Endothelial cell (in vitro differentiated cells): ENCODE measurements at regions not wholly inside any gene's neighbourhood (a gene's known extent, or its start where the extent isn't known, plus 50 kb on each side); places are given as distances from the start of the nearest gene placed in this dataset.

ENCODE experiments used
- DNase-seq: peaks from one replicate; pipeline ENCODE4 v3.0.0; 2021; ENCODE audit warnings: low spot score
- H3K27ac Mint-ChIP-seq: one replicate; pipeline ENCODE4 v1.8.0; 2021; ENCODE audit warnings: mixed read lengths, inconsistent platforms; ENCODE audit not compliant: unreplicated experiment
- H3K27me3 Mint-ChIP-seq: one replicate; pipeline ENCODE4 v1.8.0; 2021; ENCODE audit warnings: mild to moderate bottlenecking, moderate library complexity, mixed read lengths, inconsistent platforms; ENCODE audit not compliant: unreplicated experiment
- H3K36me3 Mint-ChIP-seq: one replicate; pipeline ENCODE4 v1.8.0; 2021; ENCODE audit warnings: mild to moderate bottlenecking, low read depth, mixed read lengths, inconsistent platforms; ENCODE audit not compliant: unreplicated experiment
- H3K4me1 Mint-ChIP-seq: one replicate; pipeline ENCODE4 v1.8.0; 2021; ENCODE audit warnings: mild to moderate bottlenecking, mixed read lengths, inconsistent platforms; ENCODE audit not compliant: unreplicated experiment
- H3K4me3 Mint-ChIP-seq: one replicate; pipeline ENCODE4 v1.8.0; 2021; ENCODE audit warnings: mild to moderate bottlenecking, mixed read lengths, inconsistent platforms; ENCODE audit not compliant: unreplicated experiment
- H3K9me3 Mint-ChIP-seq: one replicate; pipeline ENCODE4 v1.8.0; 2021; ENCODE audit warnings: mixed read lengths, inconsistent platforms; ENCODE audit not compliant: unreplicated experiment
- TF ChIP-seq, protein P1 (sequence below): fragments of 200-600 bp; sonication (generic); IDR thresholded peaks from one replicate; pipeline ENCODE4 v1.5.0; 2021; ENCODE audit warnings: antibody characterized with exemption; ENCODE audit not compliant: unreplicated experiment

DNA sequence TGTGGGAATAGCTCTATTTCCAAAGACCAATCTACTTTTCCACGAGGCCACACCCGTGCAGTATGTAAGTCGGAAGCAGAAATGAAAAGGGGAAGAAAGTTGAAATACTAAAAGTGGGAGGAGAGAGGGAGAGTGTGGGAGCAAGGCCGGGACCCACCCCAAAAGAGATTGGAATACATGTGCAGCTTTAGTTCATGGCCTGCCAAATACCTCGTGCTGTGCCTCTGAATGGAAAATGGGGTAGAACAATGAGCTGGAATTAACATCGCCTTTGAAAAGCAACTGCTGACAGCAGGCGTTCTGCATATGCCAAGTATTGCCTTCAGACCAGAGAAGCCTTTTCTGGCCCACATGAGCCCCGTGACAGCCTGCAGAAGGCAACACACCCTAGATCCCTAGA is 155.6 kb downstream of the CD83 start:
- no peaks in the 10 kb centered on the region for H3K4me1 Mint-ChIP-seq
- TF ChIP-seq, protein P1, sequence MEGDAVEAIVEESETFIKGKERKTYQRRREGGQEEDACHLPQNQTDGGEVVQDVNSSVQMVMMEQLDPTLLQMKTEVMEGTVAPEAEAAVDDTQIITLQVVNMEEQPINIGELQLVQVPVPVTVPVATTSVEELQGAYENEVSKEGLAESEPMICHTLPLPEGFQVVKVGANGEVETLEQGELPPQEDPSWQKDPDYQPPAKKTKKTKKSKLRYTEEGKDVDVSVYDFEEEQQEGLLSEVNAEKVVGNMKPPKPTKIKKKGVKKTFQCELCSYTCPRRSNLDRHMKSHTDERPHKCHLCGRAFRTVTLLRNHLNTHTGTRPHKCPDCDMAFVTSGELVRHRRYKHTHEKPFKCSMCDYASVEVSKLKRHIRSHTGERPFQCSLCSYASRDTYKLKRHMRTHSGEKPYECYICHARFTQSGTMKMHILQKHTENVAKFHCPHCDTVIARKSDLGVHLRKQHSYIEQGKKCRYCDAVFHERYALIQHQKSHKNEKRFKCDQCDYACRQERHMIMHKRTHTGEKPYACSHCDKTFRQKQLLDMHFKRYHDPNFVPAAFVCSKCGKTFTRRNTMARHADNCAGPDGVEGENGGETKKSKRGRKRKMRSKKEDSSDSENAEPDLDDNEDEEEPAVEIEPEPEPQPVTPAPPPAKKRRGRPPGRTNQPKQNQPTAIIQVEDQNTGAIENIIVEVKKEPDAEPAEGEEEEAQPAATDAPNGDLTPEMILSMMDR: no peak
- no peaks in the 10 kb centered on the region for H3K36me3 Mint-ChIP-seq
- no peak overlapping the region for H3K27ac Mint-ChIP-seq
- H3K4me3 Mint-ChIP-seq: no peak overlapping the region
- no peak for DNase-seq
- no peaks in the 10 kb centered on the region for H3K27me3 Mint-ChIP-seq
- no peaks in the 10 kb centered on the region for H3K9me3 Mint-ChIP-seq

DNA sequence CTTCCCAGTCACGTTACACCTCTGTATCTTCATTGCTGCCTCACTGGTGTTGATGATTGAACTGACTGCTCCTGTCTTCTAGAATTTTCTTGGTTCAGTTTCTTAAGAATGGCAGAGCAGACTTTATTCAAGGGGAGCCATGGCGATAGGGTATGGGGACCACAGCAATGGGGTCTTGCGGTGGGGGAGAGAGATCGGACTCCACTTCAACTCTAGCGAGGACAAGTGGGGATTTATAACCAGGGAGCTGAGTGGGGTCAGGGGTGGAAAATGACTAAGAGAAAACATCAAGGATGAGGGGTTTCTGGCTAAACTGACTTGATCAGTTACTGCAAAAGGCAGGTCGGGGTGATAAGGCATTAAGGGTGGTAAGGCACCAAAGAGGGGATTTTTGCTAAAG is 156.4 kb downstream of the CD83 start:
- Mint-ChIP-seq H3K27me3 (no peaks in the 10 kb centered on the region), H3K9me3 (no peaks in the 10 kb centered on the region), H3K4me3 (no peak overlapping the region), H3K27ac (no peak overlapping the region), H3K4me1 (no peaks in the 10 kb centered on the region), H3K36me3 (no peaks in the 10 kb centered on the region)
- TF ChIP-seq, protein P1: no peak
- DNase-seq: no peak

DNA sequence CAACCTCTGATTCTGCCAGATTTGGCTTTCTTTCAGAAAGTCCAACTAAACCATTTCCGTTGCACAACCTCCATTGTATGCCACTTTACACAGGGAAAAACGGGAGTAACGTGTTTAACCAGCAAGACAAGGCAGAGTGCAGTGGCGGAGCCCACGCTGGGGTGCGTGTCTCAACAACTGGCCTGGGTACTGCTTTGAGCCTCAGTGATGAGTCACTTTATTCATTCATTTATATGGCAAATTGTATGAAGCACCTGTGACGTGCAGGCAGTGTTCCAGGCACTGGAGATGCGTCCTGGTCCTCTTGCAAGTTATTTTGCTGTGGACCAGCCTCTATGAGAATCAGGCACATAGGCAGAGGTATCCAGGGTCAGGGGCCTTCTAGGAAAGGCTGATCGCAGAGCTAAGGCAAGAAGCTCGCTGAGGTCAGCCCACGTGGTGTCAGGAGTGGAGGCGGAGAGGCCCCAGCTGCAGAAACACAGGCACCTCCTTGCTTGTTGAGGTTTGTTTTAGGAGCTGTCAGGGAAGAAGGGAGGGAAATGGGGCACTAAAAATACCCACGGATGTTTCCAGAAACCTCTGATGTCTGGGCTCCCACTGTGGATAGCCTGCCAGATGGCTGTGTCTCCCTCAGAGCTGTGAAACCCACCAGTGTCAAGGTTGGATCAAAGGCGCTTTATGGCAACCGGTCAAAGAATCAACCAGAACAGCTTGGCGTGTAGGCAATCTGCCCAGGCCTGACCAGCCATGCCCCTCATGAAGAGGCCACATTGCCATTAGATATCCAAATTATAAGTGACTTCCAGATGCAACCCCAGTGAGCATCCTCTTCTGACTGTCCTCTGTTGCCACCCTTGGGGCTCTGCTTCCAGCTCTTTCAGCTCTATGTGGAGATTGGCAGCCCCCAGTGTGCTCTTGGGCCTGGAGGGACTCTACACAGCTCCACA is 157.2 kb downstream of the CD83 start:
- H3K9me3 Mint-ChIP-seq: no peaks in the 10 kb centered on the region
- DNase-seq: no peak
- TF ChIP-seq, protein P1: no peak
- no peak overlapping the region for H3K4me3 Mint-ChIP-seq
- H3K27ac Mint-ChIP-seq: no peak overlapping the region
- no peaks in the 10 kb centered on the region for H3K4me1 Mint-ChIP-seq
- H3K36me3 Mint-ChIP-seq: no peaks in the 10 kb centered on the region
- no peaks in the 10 kb centered on the region for H3K27me3 Mint-ChIP-seq

DNA sequence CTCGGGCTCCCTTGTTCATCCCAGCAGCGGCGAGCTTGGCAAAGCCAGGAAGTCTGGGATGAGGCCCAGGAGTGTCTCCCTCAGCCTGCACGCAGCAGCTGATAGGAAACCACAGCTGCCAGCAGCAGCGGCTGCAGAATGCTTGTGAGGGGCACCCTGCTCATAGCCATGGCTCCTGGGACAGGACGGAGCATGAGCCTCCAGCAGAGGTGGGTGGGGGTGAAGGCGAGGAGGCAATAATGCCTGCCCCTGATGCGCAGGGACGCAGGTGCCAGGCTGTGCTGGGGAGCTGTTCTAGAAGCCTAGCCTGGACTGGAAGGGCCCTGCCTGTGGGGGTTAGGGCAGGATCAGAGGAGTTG is 157.9 kb downstream of the CD83 start:
- Mint-ChIP-seq H3K27ac (no peak overlapping the region), H3K4me1 (no peaks in the 10 kb centered on the region), H3K27me3 (no peaks in the 10 kb centered on the region), H3K36me3 (no peaks in the 10 kb centered on the region), H3K4me3 (no peak overlapping the region), H3K9me3 (no peaks in the 10 kb centered on the region)
- TF ChIP-seq, protein P1: no peak
- no peak for DNase-seq

DNA sequence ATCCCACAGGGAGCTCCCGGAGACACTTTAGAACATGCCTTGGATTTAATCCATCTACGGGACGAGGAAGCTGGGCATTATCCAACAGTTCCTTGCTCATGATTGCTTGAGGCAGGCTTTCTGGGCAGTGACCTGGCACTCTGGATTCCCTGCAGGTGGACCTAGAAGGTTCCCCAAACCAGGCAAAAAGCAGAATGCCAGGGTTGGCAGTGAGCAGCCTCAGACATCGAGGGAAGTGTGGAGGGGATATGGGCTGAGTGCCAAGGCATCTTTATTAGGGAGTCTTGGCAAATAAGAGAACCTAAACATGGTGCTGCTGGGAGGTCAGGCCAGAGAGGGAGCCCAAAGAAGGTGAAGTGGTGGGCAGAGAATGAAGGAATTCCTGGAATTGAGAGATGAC is 158.5 kb downstream of the CD83 start:
- TF ChIP-seq, protein P1: no peak
- no peak overlapping the region for H3K4me3 Mint-ChIP-seq
- H3K27me3 Mint-ChIP-seq: no peaks in the 10 kb centered on the region
- H3K36me3 Mint-ChIP-seq: no peaks in the 10 kb centered on the region
- no peaks in the 10 kb centered on the region for H3K4me1 Mint-ChIP-seq
- no peak overlapping the region for H3K27ac Mint-ChIP-seq
- H3K9me3 Mint-ChIP-seq: no peaks in the 10 kb centered on the region
- no peak for DNase-seq
